ENCODE measurements at regions not wholly inside any gene's neighbourhood (a gene's known extent, or its start where the extent isn't known, plus 50 kb on each side); places are given as distances from the start of the nearest gene placed in this dataset.

DNA sequence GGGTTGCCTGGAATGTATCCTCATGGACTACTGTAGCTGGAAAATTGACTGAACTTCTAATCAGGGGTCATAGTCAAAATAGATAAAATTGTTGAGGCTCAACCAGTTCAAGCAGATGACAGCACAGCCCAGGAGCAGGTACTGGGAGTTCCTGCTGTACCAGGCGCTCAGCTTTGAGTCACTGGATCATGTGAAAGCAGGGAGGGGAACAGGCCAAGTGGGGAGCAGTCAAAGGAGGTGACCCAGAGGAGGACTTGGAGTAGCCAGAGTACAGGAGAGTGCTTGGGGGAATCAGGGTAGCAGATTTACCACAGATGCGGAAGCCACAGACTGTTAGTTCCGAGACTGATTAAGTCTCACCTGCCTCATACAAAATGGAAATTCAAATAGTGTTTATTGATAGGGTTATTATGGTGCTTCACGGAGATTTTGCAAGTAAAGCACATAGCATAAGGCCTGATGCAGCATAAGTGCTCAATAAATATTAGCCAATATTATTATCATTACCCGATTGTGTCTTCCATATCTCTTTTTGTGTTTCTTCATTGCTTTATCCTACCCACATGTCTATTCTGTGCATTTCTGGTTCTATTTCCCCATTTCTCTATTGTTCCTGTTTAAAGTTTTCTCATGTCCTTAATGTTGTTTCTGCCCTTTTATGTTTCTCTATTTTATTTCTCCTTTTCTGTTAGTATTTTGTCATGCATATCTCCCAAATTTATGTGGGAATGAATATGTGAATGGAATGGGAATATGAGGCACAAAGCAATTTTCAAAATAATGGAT is 369.2 kb upstream of the MCTP2 start:
- DNase-seq: no peak

GRCh38 chr15:93861413-93861812 is 369.9 kb upstream of the MCTP2 start:
- DNase-seq: no peak

- DNase-seq: no peak
Measured at GRCh38 chr15:93860701-93861100, 370.7 kb upstream of the MCTP2 start.

DNA sequence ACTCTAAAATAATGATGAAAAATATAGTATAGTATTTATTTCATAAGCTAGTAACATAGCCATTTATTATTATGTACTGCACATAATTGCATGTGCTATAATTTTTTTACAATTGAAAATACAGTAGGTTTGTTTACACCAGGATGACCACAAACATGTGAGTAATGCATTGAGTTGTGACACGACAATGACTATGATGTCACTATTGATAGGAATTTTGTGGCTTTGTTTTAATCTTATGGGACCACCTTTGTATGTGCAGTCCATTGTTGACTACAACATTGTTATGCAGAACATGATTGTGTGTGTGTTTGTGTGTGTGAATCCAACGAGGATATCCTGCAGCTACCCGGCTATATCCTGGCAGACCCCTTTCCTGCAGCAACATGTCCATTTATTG is 372.2 kb upstream of the MCTP2 start:
- DNase-seq: no peak

DNA sequence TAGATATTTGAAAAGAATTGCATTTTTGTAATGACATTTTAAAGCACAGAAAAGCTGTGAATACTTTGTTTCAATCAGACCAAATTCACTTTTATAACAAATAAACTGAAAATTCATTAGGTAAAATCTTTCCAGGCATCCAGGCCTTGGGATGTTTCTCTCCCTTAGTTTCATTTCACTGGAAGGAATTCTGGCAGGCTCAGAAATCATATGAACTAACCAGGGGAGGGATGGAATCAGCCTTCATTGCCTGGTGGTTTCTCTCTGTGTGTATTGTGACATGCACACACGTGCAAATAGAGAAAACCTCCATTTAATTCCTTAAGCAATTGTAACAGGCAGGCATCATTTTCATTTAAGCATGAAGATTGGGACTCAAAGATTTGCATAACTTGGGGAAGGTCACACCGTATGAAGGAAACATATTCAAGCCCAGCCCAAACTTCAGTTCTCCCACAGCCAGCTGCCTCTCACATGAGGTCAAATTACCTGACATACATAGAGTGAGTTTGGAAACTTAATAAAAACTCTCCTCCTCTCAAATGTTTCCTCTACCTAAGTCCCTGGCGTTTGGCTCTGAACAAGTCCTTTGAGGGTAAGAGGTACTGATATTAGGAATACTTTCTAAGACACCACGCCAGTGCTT is 376.1 kb upstream of the MCTP2 start:
- no peak for DNase-seq

DNA sequence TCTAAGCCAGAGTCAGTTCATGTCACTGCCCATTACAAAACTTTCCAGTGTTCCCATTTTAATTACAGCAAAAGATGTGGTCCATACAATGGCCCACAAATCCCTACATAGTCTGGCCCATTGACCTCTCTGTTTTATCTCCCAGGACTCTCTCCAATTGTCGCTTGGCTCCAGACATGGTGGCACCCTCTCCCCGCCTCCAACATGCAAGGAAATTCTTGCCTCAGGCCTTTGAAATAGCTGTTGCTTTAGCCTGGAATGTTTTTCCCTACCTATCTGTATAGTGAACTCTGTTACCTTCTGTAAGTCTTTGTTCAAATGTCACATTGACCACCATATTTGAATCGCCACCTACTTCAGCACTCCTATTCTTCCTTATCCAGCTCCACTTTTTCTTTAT is 377.3 kb upstream of the MCTP2 start:
- DNase-seq: no peak

GRCh38 chr15:93852761-93853160 is 378.6 kb upstream of the MCTP2 start:
- no peak for DNase-seq

GRCh38 chr15:93848490-93848889 is 382.9 kb upstream of the MCTP2 start:
- DNase-seq: no peak

GRCh38 chr15:93848076-93848475 is 383.3 kb upstream of the MCTP2 start:
- no peak for DNase-seq

- no peak for DNase-seq
Measured at GRCh38 chr15:93846148-93846547, 385.2 kb upstream of the MCTP2 start.

DNA sequence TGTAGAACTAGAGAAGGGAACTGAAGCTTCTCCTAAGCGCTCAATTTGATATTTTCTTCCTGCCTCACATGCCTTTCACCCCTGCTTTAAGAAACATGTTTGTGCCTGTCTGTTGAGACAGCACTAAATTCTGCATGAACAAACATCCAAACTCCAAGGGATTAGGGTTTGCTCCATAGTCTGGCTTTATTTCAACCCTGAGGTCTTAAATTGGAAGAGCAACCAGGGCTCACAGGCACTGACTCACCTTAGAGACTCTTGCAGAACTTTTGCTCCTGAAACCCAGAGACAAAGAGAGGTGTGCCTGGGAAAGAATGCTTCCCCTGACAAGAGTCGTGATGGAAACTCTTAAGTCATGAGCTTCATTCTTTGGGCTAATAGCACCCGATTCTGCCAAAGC is 393.9 kb upstream of the MCTP2 start:
- DNase-seq: no peak

DNA sequence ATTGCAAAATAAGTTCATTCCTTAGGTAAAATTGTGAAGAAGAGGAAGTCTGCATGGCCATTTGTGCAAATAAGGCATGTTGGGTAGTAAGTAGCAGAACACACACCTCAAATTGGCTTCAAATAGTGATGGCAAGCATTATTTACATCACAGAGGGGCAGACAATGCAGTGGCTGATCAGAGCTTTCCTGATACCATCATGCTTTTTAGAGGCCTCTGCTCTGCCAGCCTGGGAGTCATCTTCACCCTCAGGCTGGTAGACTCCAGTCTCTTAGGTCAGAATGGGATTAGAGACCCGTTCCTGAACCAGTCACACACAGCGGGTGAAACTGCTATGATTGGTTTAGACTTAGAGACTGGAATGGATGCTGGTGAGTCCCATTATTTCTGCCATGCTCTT is 396.0 kb upstream of the MCTP2 start:
- DNase-seq: no peak

- DNase-seq: no peak
Measured at GRCh38 chr15:93831641-93832040, 399.7 kb upstream of the MCTP2 start.

GRCh38 chr15:93830221-93831080 is 400.9 kb upstream of the MCTP2 start:
- peak; percentile 79 for DNase-seq

GRCh38 chr15:93829115-93829870 is 402.1 kb upstream of the MCTP2 start:
- DNase-seq: peak; percentile 21

DNA sequence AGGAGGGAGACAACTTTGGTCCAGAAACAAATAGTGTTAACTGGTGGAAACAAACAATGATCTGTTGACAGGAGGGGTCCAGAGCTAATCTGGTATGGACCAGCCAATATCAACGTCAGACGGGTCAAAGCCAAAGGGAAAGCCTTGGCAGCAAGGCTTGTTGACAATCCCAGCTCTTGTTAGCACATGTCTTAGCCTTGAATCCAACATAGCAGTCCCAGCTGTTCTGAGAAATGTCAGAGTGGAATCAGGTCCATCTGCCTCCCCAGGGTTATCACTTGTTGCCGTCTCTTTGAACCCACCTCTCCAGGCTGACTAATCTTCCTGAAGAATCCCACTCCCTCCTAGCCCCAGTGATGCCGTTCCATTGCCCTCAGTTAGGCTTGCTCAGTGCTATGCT is 404.6 kb upstream of the MCTP2 start:
- no peak for DNase-seq

DNA sequence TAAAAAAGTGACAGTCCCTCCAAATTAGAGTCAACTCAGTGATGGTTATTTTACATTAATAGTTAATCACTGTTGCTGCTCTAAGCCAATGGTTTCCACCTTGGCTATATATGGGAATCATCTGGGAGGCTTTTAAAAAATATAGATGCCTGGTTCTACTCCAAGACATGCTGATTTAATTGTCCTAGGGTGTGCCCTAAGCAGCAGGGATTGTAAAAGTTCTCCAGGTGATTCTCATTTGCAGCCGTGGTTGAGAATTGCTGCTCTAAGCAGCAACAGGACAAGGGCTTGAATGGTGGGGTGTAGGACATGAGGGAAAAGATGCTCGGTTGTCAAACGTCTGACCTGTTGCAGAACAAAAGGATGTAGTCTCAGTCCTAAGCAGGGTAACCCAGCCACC is 405.1 kb upstream of the MCTP2 start:
- DNase-seq: no peak

DNA sequence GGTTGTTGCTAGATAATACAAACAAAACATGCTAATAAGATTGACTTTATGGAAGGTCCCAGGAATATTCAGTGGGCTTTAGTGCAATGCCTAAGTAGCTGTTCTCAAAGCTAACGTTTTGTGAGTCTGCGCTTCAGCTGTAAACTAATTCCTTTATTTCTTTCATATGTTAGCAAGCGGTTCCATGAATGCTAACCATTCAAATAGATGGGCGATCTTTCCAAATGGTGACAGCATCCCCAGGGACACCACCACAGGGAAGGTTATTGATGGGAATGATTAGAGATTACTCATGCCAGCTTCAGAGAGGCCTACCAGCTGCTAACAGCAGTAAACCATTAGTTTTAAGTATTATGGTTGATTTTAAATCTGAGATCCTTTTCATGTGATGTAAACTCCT is 405.7 kb upstream of the MCTP2 start:
- DNase-seq: no peak

DNA sequence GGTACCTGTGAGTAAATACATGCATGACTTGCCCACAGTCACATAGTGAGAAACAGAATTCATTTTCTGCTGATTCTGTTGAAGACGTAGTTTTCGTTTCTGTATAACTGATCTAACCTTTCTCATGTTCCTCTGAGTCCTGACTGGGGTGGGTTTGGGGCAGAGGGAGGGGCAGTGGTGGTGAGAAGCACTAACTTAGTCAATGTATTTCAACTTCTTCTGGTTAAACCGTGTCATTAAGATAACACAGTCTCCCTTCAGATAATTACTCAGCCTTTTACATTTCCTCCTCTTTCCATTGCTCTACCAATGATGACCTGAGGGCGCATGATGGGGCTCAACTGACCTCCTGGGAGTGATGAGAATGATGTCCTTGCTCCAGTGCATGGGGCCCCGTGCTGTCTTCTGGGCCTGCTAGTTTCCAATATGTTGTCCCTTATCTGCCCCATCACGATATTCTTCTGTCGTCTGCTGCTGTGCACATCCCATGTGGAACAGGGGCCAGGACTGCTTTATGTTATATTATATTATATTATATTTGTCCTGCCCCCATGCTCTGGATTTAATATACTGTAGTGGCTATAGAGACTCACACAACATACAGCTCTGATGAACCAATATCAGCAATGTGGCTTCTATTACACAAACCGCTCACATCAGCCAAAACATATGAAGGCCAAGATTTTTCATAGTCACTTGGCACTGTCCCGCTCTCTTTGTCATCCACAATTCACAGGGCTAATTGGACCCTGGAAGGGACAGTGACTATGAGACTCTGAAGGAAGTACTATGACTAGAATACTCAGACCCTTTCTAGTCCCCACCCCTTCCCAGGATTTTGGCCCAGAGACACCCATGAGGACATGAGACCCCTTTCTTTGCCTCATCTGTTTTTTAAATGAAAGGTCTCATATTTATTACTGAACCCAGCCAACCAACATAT is 407.1 kb upstream of the MCTP2 start:
- DNase-seq: no peak

- DNase-seq: no peak
Measured at GRCh38 chr15:93820566-93820965, 410.8 kb upstream of the MCTP2 start.

DNA sequence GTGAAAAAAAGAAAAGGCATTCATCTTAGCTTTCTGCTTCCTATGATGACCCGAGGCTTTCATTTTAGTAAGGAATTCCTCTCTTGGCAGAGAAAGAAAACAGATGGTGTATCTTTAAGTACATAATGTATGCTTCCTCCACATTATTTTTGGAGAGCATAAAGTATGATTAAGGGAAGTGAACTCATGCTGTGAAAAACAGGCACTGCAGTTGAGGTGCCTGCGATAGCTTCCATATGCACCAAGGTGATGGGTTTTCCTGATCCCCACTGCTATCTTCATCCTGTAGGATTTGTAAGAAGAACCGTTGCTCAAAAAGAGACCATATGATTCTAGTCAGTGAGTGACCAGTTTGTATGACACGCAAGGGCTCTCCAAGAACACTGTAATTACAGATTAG is 411.5 kb upstream of the MCTP2 start:
- no peak for DNase-seq

- no peak for DNase-seq
Measured at GRCh38 chr15:93816815-93817214, 414.5 kb upstream of the MCTP2 start.
